H1 (cell line): ENCODE measurements at regions not wholly inside any gene's neighbourhood (a gene's known extent, or its start where the extent isn't known, plus 50 kb on each side); places are given as distances from the start of the nearest gene placed in this dataset.

Experiments
- CHD1 ChIP-seq: IDR thresholded peaks from 2 replicates; pipeline ENCODE4 v1.6.1; 2012; ENCODE audit warnings: low read depth, low read length, improper control_type of control experiment
- NRF1 ChIP-seq: IDR thresholded peaks from 2 replicates; pipeline ENCODE4 v1.6.1; 2011; ENCODE audit warnings: mild to moderate bottlenecking, low read depth, low read length, improper control_type of control experiment
- POLR2A ChIP-seq, 2 experiments: IDR thresholded peaks; 1 replicate in 1 of 2; 2 replicates in 1 of 2; pipeline ENCODE4 v1.6.1; 2011; ENCODE audit warnings: low read depth in 2 of 2, low read length in 2 of 2, mild to moderate bottlenecking in 2 of 2; ENCODE audit errors: control extremely low read depth in 1 of 2
- RFX5 ChIP-seq: IDR thresholded peaks from 2 replicates; pipeline ENCODE4 v1.6.1; 2011; ENCODE audit warnings: low read depth, low read length, improper control_type of control experiment, borderline replicate concordance
- SAP30 ChIP-seq: fragments of 300-600 bp; sonication (generic); IDR thresholded peaks from 2 replicates; pipeline ENCODE4 v1.7.1; 2012; ENCODE audit warnings: low read length, moderate library complexity, mild to moderate bottlenecking, inconsistent platforms; ENCODE audit not compliant: insufficient read depth, insufficient replicate concordance
- TBP ChIP-seq: IDR thresholded peaks from 2 replicates; pipeline ENCODE4 v1.6.1; 2011; ENCODE audit warnings: low read depth, low read length, improper control_type of control experiment
- YY1 ChIP-seq: IDR thresholded peaks from 2 replicates; pipeline ENCODE4 v1.6.1; 2011; ENCODE audit warnings: low read depth, mild to moderate bottlenecking, low read length
- TF ChIP-seq, protein P1 (sequence below): IDR thresholded peaks from 2 replicates; pipeline ENCODE4 v1.6.1; 2011; ENCODE audit warnings: low read length, improper control_type of control experiment

DNA sequence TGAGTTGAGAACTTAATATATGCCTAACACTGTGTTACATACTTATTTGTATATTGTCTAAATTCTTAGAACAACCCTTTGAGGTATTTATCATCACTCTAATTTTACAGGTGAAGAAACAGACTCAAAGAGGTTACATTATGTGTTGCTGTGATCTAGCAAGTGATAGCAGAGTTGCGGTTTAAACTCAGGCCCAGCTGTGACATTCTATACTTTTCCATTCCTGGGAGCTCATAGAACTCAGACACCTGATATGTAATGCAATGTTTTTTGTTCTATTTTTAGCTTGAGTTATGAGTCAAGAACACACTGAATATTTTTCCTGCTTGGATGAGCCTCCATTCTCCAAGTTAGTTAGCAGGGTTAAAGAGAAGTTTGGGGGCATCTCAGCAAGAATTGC, 449.7 kb upstream of the DDI1 start (continued):
- no peak for TF ChIP-seq SAP30
- TF ChIP-seq CHD1 = no peak
- no peak for TF ChIP-seq NRF1
- no peak for TF ChIP-seq YY1
- no peak for TF ChIP-seq TBP
- TF ChIP-seq POLR2A (IDR thresholded peaks at IDR 0.05; ENCODE audit: control extremely low read depth in 1 of 2, low read depth in 2 of 2, low read length in 2 of 2) = no peak
- TF ChIP-seq RFX5 = no peak
- TF ChIP-seq, protein P1, sequence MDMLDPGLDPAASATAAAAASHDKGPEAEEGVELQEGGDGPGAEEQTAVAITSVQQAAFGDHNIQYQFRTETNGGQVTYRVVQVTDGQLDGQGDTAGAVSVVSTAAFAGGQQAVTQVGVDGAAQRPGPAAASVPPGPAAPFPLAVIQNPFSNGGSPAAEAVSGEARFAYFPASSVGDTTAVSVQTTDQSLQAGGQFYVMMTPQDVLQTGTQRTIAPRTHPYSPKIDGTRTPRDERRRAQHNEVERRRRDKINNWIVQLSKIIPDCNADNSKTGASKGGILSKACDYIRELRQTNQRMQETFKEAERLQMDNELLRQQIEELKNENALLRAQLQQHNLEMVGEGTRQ = no peak
